Ovary (tissue), 3 donors: ENCODE measurements at regions not wholly inside any gene's neighbourhood (a gene's known extent, or its start where the extent isn't known, plus 50 kb on each side); places are given as distances from the start of the nearest gene placed in this dataset.

Experiments
- CTCF ChIP-seq, 3 donors: fragments of 450-650 bp in 2 of 3; fragments of 200-600 bp in 1 of 3; IDR thresholded peaks; one replicate each; pipeline versions ENCODE4 v1.5.1 to v1.8.0; 2016 to 2022; ENCODE audit warnings: antibody characterized with exemption in 3 of 3, mild to moderate bottlenecking in 1 of 3
- EP300 ChIP-seq: sonication (generic); formaldehyde crosslinking; IDR thresholded peaks from one replicate; pipeline ENCODE4 v1.6.1; 2017; ENCODE audit warnings: antibody characterized with exemption
- donor health status: DM: no; HTN: no; CAD: no.

GRCh38 chr3:176415661-176416295 is 781.5 kb downstream of the TBL1XR1 start:
- no peak for TF ChIP-seq CTCF (IDR thresholded peaks at IDR 0.05)
- TF ChIP-seq EP300, result no peak
